Stimulated activated naive B cell treated with anti-CD40 and anti-IgM and Interleukin-4, amounts not matched to agents 10 μg/mL and 1 μg/mL and 100 μg/mL, for 72 hours (primary cell): ENCODE measurements at regions not wholly inside any gene's neighbourhood (a gene's known extent, or its start where the extent isn't known, plus 50 kb on each side); places are given as distances from the start of the nearest gene placed in this dataset.
"Not testable (repeated sequence)": the region's sequence is repeated elsewhere in the genome, so short reads cannot be mapped to it uniquely, and the experiment has no call there.

Experiments used
- ATAC-seq, 2 donors: fragments of 150-1000 bp; cut with Tn5 transposase; replicated peaks; 2 replicates each; pipeline ENCODE4 v1.10.0; 2021; ENCODE audit warnings: moderate library complexity in 1 of 2
- DNase-seq: peaks from one replicate; pipeline ENCODE4 v3.0.0; 2021
- H3K27ac Mint-ChIP-seq: one replicate; pipeline ENCODE4 v1.8.0; 2022; ENCODE audit warnings: mild to moderate bottlenecking, mixed read lengths
- H3K27me3 Mint-ChIP-seq, 2 donors: one replicate each; pipeline ENCODE4 v1.8.0; 2022; ENCODE audit warnings: mixed read lengths in 2 of 2
- H3K36me3 Mint-ChIP-seq, 2 donors: one replicate each; pipeline ENCODE4 v1.8.0; 2022; ENCODE audit warnings: mixed read lengths in 2 of 2, mild to moderate bottlenecking in 1 of 2
- H3K4me1 Mint-ChIP-seq, 2 donors: one replicate each; pipeline ENCODE4 v1.8.0; 2022; ENCODE audit warnings: mixed read lengths in 2 of 2, mild to moderate bottlenecking in 1 of 2
- H3K4me3 Mint-ChIP-seq, 2 donors: one replicate each; pipeline ENCODE4 v1.8.0; 2022; ENCODE audit warnings: mild to moderate bottlenecking in 2 of 2, mixed read lengths in 2 of 2, moderate library complexity in 1 of 2
- H3K9me3 Mint-ChIP-seq, 2 donors: one replicate each; pipeline ENCODE4 v1.8.0; 2022; ENCODE audit warnings: mixed read lengths in 2 of 2, mild to moderate bottlenecking in 1 of 2

GRCh38 chr12:67716817-67717216, 68.3 kb downstream of the DYRK2 start:
- ATAC-seq (no peak), DNase-seq (no peak)
- peaks cover 0 to 11% of the 10 kb centered on the region in 2 donors for H3K27me3 Mint-ChIP-seq
- H3K4me1 Mint-ChIP-seq = peaks cover 0 to 7% of the 10 kb centered on the region in 2 donors
- H3K36me3 Mint-ChIP-seq = peaks cover 0 to 6% of the 10 kb centered on the region in 2 donors
- no peak overlapping the region for H3K4me3 Mint-ChIP-seq
- H3K27ac Mint-ChIP-seq = no peak overlapping the region
- H3K9me3 Mint-ChIP-seq = no peaks in the 10 kb centered on the region

GRCh38 chr12:67719303-67719702, 70.8 kb downstream of the DYRK2 start:
- peaks cover 0 to 11% of the 10 kb centered on the region in 2 donors for H3K27me3 Mint-ChIP-seq
- H3K4me1 Mint-ChIP-seq, H3K36me3 Mint-ChIP-seq, H3K4me3 Mint-ChIP-seq, H3K9me3 Mint-ChIP-seq, DNase-seq, ATAC-seq, H3K27ac Mint-ChIP-seq: not testable (repeated sequence)

GRCh38 chr12:67720351-67720856, 71.9 kb downstream of the DYRK2 start:
- Mint-ChIP-seq H3K36me3 (peaks cover 0 to 3% of the 10 kb centered on the region in 2 donors), H3K27me3 (peaks cover 0 to 11% of the 10 kb centered on the region in 2 donors), H3K4me3 (no peak overlapping the region), H3K9me3 (no peaks in the 10 kb centered on the region), H3K4me1 (no peaks in the 10 kb centered on the region), H3K27ac (no peak overlapping the region)
- ATAC-seq (no peak), DNase-seq (no peak)

- no peak overlapping the region for H3K27ac Mint-ChIP-seq
- no peak overlapping the region for H3K4me3 Mint-ChIP-seq
- peaks cover 0 to 3% of the 10 kb centered on the region in 2 donors for H3K36me3 Mint-ChIP-seq
- H3K27me3 Mint-ChIP-seq = peaks cover 0 to 11% of the 10 kb centered on the region in 2 donors
- DNase-seq = no peak
- H3K4me1 Mint-ChIP-seq = no peaks in the 10 kb centered on the region
- H3K9me3 Mint-ChIP-seq = no peaks in the 10 kb centered on the region
- no peak for ATAC-seq
Measured at GRCh38 chr12:67721248-67721647, 72.7 kb downstream of the DYRK2 start.

- DNase-seq (no peak), ATAC-seq (no peak)
- no peak overlapping the region for H3K27ac Mint-ChIP-seq
- no peak overlapping the region for H3K4me3 Mint-ChIP-seq
- H3K36me3 Mint-ChIP-seq = peaks cover 0 to 3% of the 10 kb centered on the region in 2 donors
- H3K27me3 Mint-ChIP-seq = peaks cover 0 to 11% of the 10 kb centered on the region in 2 donors
- H3K9me3 Mint-ChIP-seq = no peaks in the 10 kb centered on the region
- H3K4me1 Mint-ChIP-seq = no peaks in the 10 kb centered on the region
Measured at GRCh38 chr12:67722296-67722695, 73.8 kb downstream of the DYRK2 start.

- H3K27ac Mint-ChIP-seq = no peak overlapping the region
- ATAC-seq (no peak), DNase-seq (no peak)
- H3K4me1 Mint-ChIP-seq = no peaks in the 10 kb centered on the region
- no peaks in the 10 kb centered on the region for H3K36me3 Mint-ChIP-seq
- H3K27me3 Mint-ChIP-seq = peaks cover 0 to 3% of the 10 kb centered on the region in 2 donors
- H3K9me3 Mint-ChIP-seq = no peaks in the 10 kb centered on the region
- H3K4me3 Mint-ChIP-seq = no peak overlapping the region
Measured at GRCh38 chr12:67726868-67727267, 78.3 kb downstream of the DYRK2 start.

- peaks cover 0 to 7% of the 10 kb centered on the region in 2 donors for H3K27me3 Mint-ChIP-seq
- no peaks in the 10 kb centered on the region for H3K4me1 Mint-ChIP-seq
- DNase-seq (no peak), ATAC-seq (no peak)
- no peak overlapping the region for H3K4me3 Mint-ChIP-seq
- H3K36me3 Mint-ChIP-seq = no peaks in the 10 kb centered on the region
- no peak overlapping the region for H3K27ac Mint-ChIP-seq
- H3K9me3 Mint-ChIP-seq = no peaks in the 10 kb centered on the region
Measured at GRCh38 chr12:67727702-67728666, 79.4 kb downstream of the DYRK2 start.

GRCh38 chr12:67732857-67733256, 84.3 kb downstream of the DYRK2 start:
- Mint-ChIP-seq H3K4me1 (no peaks in the 10 kb centered on the region), H3K9me3 (no peaks in the 10 kb centered on the region), H3K27ac (no peak overlapping the region), H3K36me3 (no peaks in the 10 kb centered on the region), H3K27me3 (peaks cover 0 to 7% of the 10 kb centered on the region in 2 donors), H3K4me3 (no peak overlapping the region)
- no peak for ATAC-seq
- DNase-seq = no peak

- Mint-ChIP-seq H3K9me3 (no peaks in the 10 kb centered on the region), H3K36me3 (no peaks in the 10 kb centered on the region), H3K4me3 (no peak overlapping the region), H3K4me1 (no peaks in the 10 kb centered on the region), H3K27me3 (peaks cover 0 to 7% of the 10 kb centered on the region in 2 donors), H3K27ac (no peak overlapping the region)
- ATAC-seq (no peak), DNase-seq (no peak)
Measured at GRCh38 chr12:67735868-67736267, 87.3 kb downstream of the DYRK2 start.

GRCh38 chr12:67740711-67741110, 92.2 kb downstream of the DYRK2 start:
- DNase-seq = no peak
- H3K27me3 Mint-ChIP-seq = no peaks in the 10 kb centered on the region
- H3K4me3 Mint-ChIP-seq = no peak overlapping the region
- H3K9me3 Mint-ChIP-seq = no peaks in the 10 kb centered on the region
- no peaks in the 10 kb centered on the region for H3K4me1 Mint-ChIP-seq
- no peak for ATAC-seq
- no peak overlapping the region for H3K27ac Mint-ChIP-seq
- H3K36me3 Mint-ChIP-seq = peaks cover 0 to 3% of the 10 kb centered on the region in 2 donors

- no peak for ATAC-seq
- Mint-ChIP-seq H3K27ac (no peak overlapping the region), H3K4me1 (no peaks in the 10 kb centered on the region), H3K27me3 (no peaks in the 10 kb centered on the region), H3K36me3 (peaks cover 0 to 3% of the 10 kb centered on the region in 2 donors), H3K4me3 (no peak overlapping the region), H3K9me3 (peaks cover 0 to 2% of the 10 kb centered on the region in 2 donors)
- DNase-seq = no peak
Measured at GRCh38 chr12:67741270-67741669, 92.7 kb downstream of the DYRK2 start.

GRCh38 chr12:67742461-67742860, 93.9 kb downstream of the DYRK2 start:
- Mint-ChIP-seq H3K4me1 (no peaks in the 10 kb centered on the region), H3K9me3 (peaks cover 0 to 2% of the 10 kb centered on the region in 2 donors), H3K4me3 (no peak overlapping the region), H3K27ac (no peak overlapping the region), H3K36me3 (peaks cover 0 to 3% of the 10 kb centered on the region in 2 donors), H3K27me3 (no peaks in the 10 kb centered on the region)
- ATAC-seq = no peak
- no peak for DNase-seq

GRCh38 chr12:67747869-67748742, 99.6 kb downstream of the DYRK2 start:
- peaks cover 0 to 3% of the 10 kb centered on the region in 2 donors for H3K36me3 Mint-ChIP-seq
- H3K27me3 Mint-ChIP-seq = peaks cover 0 to 13% of the 10 kb centered on the region in 2 donors
- ATAC-seq = no peak
- H3K4me3 Mint-ChIP-seq = no peak overlapping the region
- H3K9me3 Mint-ChIP-seq = peaks cover 0 to 2% of the 10 kb centered on the region in 2 donors
- H3K4me1 Mint-ChIP-seq = no peaks in the 10 kb centered on the region
- H3K27ac Mint-ChIP-seq = no peak overlapping the region
- DNase-seq = no peak

- H3K9me3 Mint-ChIP-seq = peaks cover 0 to 2% of the 10 kb centered on the region in 2 donors
- ATAC-seq = no peak
- peaks cover 0 to 13% of the 10 kb centered on the region in 2 donors for H3K27me3 Mint-ChIP-seq
- no peak overlapping the region for H3K4me3 Mint-ChIP-seq
- no peaks in the 10 kb centered on the region for H3K4me1 Mint-ChIP-seq
- no peak overlapping the region for H3K27ac Mint-ChIP-seq
- H3K36me3 Mint-ChIP-seq = peaks cover 0 to 3% of the 10 kb centered on the region in 2 donors
- no peak for DNase-seq
Measured at GRCh38 chr12:67748743-67749040, 100.1 kb downstream of the DYRK2 start.
